AG04449 (cell line): ENCODE measurements at regions not wholly inside any gene's neighbourhood (a gene's known extent, or its start where the extent isn't known, plus 50 kb on each side); places are given as distances from the start of the nearest gene placed in this dataset.
"Not testable (repeated sequence)": the region's sequence is repeated elsewhere in the genome, so short reads cannot be mapped to it uniquely, and the experiment has no call there.

Source experiments
- CTCF ChIA-PET: fragments of 350-600 bp; formaldehyde crosslinking; extraction: SDS; loops from one replicate; lab custom pipeline; 2021; ENCODE audit warnings: antibody characterized with exemption; lab: Yijun Ruan, JAX
- POLR2A ChIA-PET: fragments of 400-600, 350-600 bp; formaldehyde crosslinking; extraction: SDS; loops from one replicate; lab custom pipeline; 2020; ENCODE audit warnings: antibody characterized with exemption, inconsistent platforms; lab: Yijun Ruan, JAX
- DNase-seq: peaks from one replicate; pipeline ENCODE4 v3.0.0-alpha.2; 2010; ENCODE audit warnings: low read depth, low spot score
- H3K4me3 ChIP-seq: 2 replicates; pipeline ENCODE4 v1.5.1; 2011; ENCODE audit warnings: low read depth, mild to moderate bottlenecking, control low read depth, low read length
- CTCF ChIP-seq: IDR thresholded peaks from one replicate; pipeline ENCODE4 v1.5.1; 2011; ENCODE audit warnings: mild to moderate bottlenecking, moderate library complexity, low read length, control low read depth, inconsistent platforms; ENCODE audit not compliant: insufficient read depth; ENCODE audit errors: missing control alignments

GRCh38 chr16:16940351-16940750 is 530.4 kb downstream of the XYLT1 start:
- TF ChIP-seq CTCF = no peak
- DNase-seq = no peak
- ChIA-PET POLR2A (no interaction called here), CTCF (no interaction called here)
- H3K4me3 ChIP-seq = no peak overlapping the region

- CTCF ChIA-PET, POLR2A ChIA-PET: not testable (repeated sequence)
Observed at GRCh38 chr16:16942849-16943248, 527.9 kb downstream of the XYLT1 start.

GRCh38 chr16:16945207-16945606 is 525.6 kb downstream of the XYLT1 start:
- DNase-seq = no peak
- ChIA-PET POLR2A (no interaction called here), CTCF (no interaction called here)
- H3K4me3 ChIP-seq = no peak overlapping the region
- no peak for TF ChIP-seq CTCF

More at GRCh38 chr16:16942849-16943248, 527.9 kb downstream of the XYLT1 start:
- not testable (repeated sequence) for DNase-seq, H3K4me3 ChIP-seq

GRCh38 chr16:16956376-16956775 is 514.4 kb downstream of the XYLT1 start:
- CTCF ChIA-PET = no interaction called here
- no peak for TF ChIP-seq CTCF

GRCh38 chr16:16960785-16961184 is 510.0 kb downstream of the XYLT1 start:
- no peak overlapping the region for H3K4me3 ChIP-seq
- POLR2A ChIA-PET = no interaction called here
- CTCF ChIA-PET = no interaction called here
- TF ChIP-seq CTCF = no peak
- DNase-seq = no peak

More at GRCh38 chr16:16956376-16956775, 514.4 kb downstream of the XYLT1 start:
- DNase-seq = no peak
- no peak overlapping the region for H3K4me3 ChIP-seq
- POLR2A ChIA-PET = no interaction called here

- H3K4me3 ChIP-seq = no peak overlapping the region
- CTCF ChIA-PET = no interaction called here
- no peak for TF ChIP-seq CTCF
- no peak for DNase-seq
- POLR2A ChIA-PET = no interaction called here
Observed at GRCh38 chr16:16966439-16966838, 504.3 kb downstream of the XYLT1 start.

- POLR2A ChIA-PET = no interaction called here
- no peak for TF ChIP-seq CTCF
- H3K4me3 ChIP-seq = no peak overlapping the region
- DNase-seq = no peak
- CTCF ChIA-PET = no interaction called here
Observed at GRCh38 chr16:16971042-16971441, 499.7 kb downstream of the XYLT1 start.
